ENCODE measurements at regions not wholly inside any gene's neighbourhood (a gene's known extent, or its start where the extent isn't known, plus 50 kb on each side); places are given as distances from the start of the nearest gene placed in this dataset.
A peak's percentile ranks its signal among the peaks of the same experiment; 100 is the strongest.

GRCh38 chr2:181177376-181177775 is 197.0 kb downstream of the UBE2E3 start:
- TF ChIP-seq CTCF (IDR thresholded peaks at IDR 0.05; ENCODE audit: control insufficient read depth, insufficient read depth, low read depth, low read length, missing control alignments): no peak
- no peak for DNase-seq (ENCODE audit: low read depth)
- no peak overlapping the region for H3K4me3 ChIP-seq (ENCODE audit: control insufficient read depth, low read depth, low read length)

GRCh38 chr2:181178130-181178529 is 197.7 kb downstream of the UBE2E3 start:
- H3K4me3 ChIP-seq (ENCODE audit: control insufficient read depth, low read depth, low read length): no peak overlapping the region
- no peak for TF ChIP-seq CTCF (IDR thresholded peaks at IDR 0.05; ENCODE audit: control insufficient read depth, insufficient read depth, low read depth, low read length, missing control alignments)
- DNase-seq (ENCODE audit: low read depth): no peak

- no peak for DNase-seq (ENCODE audit: low read depth)
- TF ChIP-seq CTCF (IDR thresholded peaks at IDR 0.05; ENCODE audit: control insufficient read depth, insufficient read depth, low read depth, low read length, missing control alignments): peak; percentile 44
- no peak overlapping the region for H3K4me3 ChIP-seq (ENCODE audit: control insufficient read depth, low read depth, low read length)
Observed at GRCh38 chr2:181178823-181179412, 198.5 kb downstream of the UBE2E3 start.

GRCh38 chr2:181183878-181184542 is 203.6 kb downstream of the UBE2E3 start:
- H3K4me3 ChIP-seq (ENCODE audit: control insufficient read depth, low read depth, low read length): no peak overlapping the region
- no peak for TF ChIP-seq CTCF (IDR thresholded peaks at IDR 0.05; ENCODE audit: control insufficient read depth, insufficient read depth, low read depth, low read length, missing control alignments)
- no peak for DNase-seq (ENCODE audit: low read depth)

- TF ChIP-seq CTCF (IDR thresholded peaks at IDR 0.05; ENCODE audit: control insufficient read depth, insufficient read depth, low read depth, low read length, missing control alignments): no peak
- no peak overlapping the region for H3K4me3 ChIP-seq (ENCODE audit: control insufficient read depth, low read depth, low read length)
- no peak for DNase-seq (ENCODE audit: low read depth)
Observed at GRCh38 chr2:181185421-181185820, 205.0 kb downstream of the UBE2E3 start.

GRCh38 chr2:181185948-181186347 is 205.5 kb downstream of the UBE2E3 start:
- no peak overlapping the region for H3K4me3 ChIP-seq (ENCODE audit: control insufficient read depth, low read depth, low read length)
- DNase-seq (ENCODE audit: low read depth): no peak
- no peak for TF ChIP-seq CTCF (IDR thresholded peaks at IDR 0.05; ENCODE audit: control insufficient read depth, insufficient read depth, low read depth, low read length, missing control alignments)
